ENCODE measurements at regions not wholly inside any gene's neighbourhood (a gene's known extent, or its start where the extent isn't known, plus 50 kb on each side); places are given as distances from the start of the nearest gene placed in this dataset.

- Histone ChIP-seq H3K9ac (ENCODE audit: control insufficient read depth, insufficient read depth, low read length) (no peak overlapping the region), H3K4me3 (no peak overlapping the region), H3K27me3 (replicated peaks in 1 of 2; ENCODE audit: control insufficient read depth in 2 of 2, insufficient read depth in 2 of 2, low read length in 1 of 2) (no peaks in the 10 kb centered on the region; a peak in 1 of 4 replicates), H2AFZ (ENCODE audit: control insufficient read depth, low read depth, low read length) (no peak overlapping the region), H3K9me3 (replicated peaks; ENCODE audit: control insufficient read depth, insufficient read depth, low read length) (no peaks in the 10 kb centered on the region), H4K20me1 (ENCODE audit: control insufficient read depth, insufficient read depth) (no peaks in the 10 kb centered on the region), H3K36me3 (ENCODE audit: control insufficient read depth in 2 of 2, insufficient read depth in 2 of 2, low read length in 1 of 2) (no peaks in the 10 kb centered on the region), H3K4me1 (ENCODE audit: control insufficient read depth, insufficient read depth, low read length) (no peaks in the 10 kb centered on the region), H3K79me2 (ENCODE audit: control insufficient read depth, insufficient read depth, low read length) (no peaks in the 10 kb centered on the region), H3K27ac (ENCODE audit: control insufficient read depth, insufficient read depth) (no peak overlapping the region), H3K4me2 (ENCODE audit: control insufficient read depth, insufficient read depth) (no peak overlapping the region)
- ChIA-PET RAD21 (ENCODE audit: unreplicated experiment) (no interaction called here), SMC1A (ENCODE audit: uncharacterized antibody, unreplicated experiment) (no interaction called here), POLR2A (no interaction called here), CTCF (no interaction called here)
- intact Hi-C loops (cut with micrococcal nuclease; ENCODE audit: unreplicated experiment) = no loop called here
- WGBS (ENCODE audit: insufficient coverage, insufficient replicate concordance, low lambda C conversion rate, missing lambda C conversion rate) = 49% methylated on average over 5 of the region's 5 CpGs
- BruUV-seq (replicated peaks) = no TSS peak
- FAIRE-seq (no peak), ATAC-seq (no peak), DNase-seq (ENCODE audit: low read depth, low spot score) (no peak)
- in situ Hi-C loops (cut with MboI) = loop anchor here (10.0 kb wide), 1 partner anchor 248 kb away; no protein-coding TSS in a partner anchor
- TF ChIP-seq HCFC1 (IDR thresholded peaks at IDR 0.05; ENCODE audit: low read length) = no peak
- no peak for TF ChIP-seq SUPT20H (IDR thresholded peaks at IDR 0.05; ENCODE audit: borderline replicate concordance, control insufficient read depth, low read depth, low read length)
- no peak for TF ChIP-seq TCF3 (IDR thresholded peaks at IDR 0.05; ENCODE audit: borderline replicate concordance, insufficient read depth, low read depth, low read length)
- TF ChIP-seq DPF2 (IDR thresholded peaks at IDR 0.05) = no peak
- no peak for TF ChIP-seq BHLHE40 (IDR thresholded peaks at IDR 0.05; ENCODE audit: borderline replicate concordance in 1 of 2, low read depth in 2 of 2, low read length in 1 of 2)
- TF ChIP-seq ETV6 (conservative IDR thresholded peaks at IDR 0.05 in 1 of 2, IDR thresholded peaks at IDR 0.05 in 1 of 2; ENCODE audit: borderline replicate concordance in 1 of 2, low read depth in 1 of 2) = no peak
These were observed 83.6 kb upstream of the NPAS2 start for GRCh38 chr2:100736121-100736915.

Data from GM12878 (cell line).